ENCODE measurements at regions not wholly inside any gene's neighbourhood (a gene's known extent, or its start where the extent isn't known, plus 50 kb on each side); places are given as distances from the start of the nearest gene placed in this dataset.

- H3K27ac ChIP-seq: no peak overlapping the region
- no peak overlapping the region for H3K4me3 ChIP-seq
- no peaks in the 10 kb centered on the region for H3K27me3 ChIP-seq
- TF ChIP-seq, protein P1, sequence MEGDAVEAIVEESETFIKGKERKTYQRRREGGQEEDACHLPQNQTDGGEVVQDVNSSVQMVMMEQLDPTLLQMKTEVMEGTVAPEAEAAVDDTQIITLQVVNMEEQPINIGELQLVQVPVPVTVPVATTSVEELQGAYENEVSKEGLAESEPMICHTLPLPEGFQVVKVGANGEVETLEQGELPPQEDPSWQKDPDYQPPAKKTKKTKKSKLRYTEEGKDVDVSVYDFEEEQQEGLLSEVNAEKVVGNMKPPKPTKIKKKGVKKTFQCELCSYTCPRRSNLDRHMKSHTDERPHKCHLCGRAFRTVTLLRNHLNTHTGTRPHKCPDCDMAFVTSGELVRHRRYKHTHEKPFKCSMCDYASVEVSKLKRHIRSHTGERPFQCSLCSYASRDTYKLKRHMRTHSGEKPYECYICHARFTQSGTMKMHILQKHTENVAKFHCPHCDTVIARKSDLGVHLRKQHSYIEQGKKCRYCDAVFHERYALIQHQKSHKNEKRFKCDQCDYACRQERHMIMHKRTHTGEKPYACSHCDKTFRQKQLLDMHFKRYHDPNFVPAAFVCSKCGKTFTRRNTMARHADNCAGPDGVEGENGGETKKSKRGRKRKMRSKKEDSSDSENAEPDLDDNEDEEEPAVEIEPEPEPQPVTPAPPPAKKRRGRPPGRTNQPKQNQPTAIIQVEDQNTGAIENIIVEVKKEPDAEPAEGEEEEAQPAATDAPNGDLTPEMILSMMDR (IDR thresholded peaks at IDR 0.05): no peak
- no peak for DNase-seq (ENCODE audit: low spot score in 2 of 2)
- intact Hi-C loops (cut with DNase I): no loop called here
- no peaks in the 10 kb centered on the region for H3K36me3 ChIP-seq
- no peaks in the 10 kb centered on the region for H3K9me3 ChIP-seq
- H3K4me1 ChIP-seq: no peaks in the 10 kb centered on the region
Observed at GRCh38 chr2:19763731-19764130, 138.1 kb downstream of the TTC32 start.

DNA sequence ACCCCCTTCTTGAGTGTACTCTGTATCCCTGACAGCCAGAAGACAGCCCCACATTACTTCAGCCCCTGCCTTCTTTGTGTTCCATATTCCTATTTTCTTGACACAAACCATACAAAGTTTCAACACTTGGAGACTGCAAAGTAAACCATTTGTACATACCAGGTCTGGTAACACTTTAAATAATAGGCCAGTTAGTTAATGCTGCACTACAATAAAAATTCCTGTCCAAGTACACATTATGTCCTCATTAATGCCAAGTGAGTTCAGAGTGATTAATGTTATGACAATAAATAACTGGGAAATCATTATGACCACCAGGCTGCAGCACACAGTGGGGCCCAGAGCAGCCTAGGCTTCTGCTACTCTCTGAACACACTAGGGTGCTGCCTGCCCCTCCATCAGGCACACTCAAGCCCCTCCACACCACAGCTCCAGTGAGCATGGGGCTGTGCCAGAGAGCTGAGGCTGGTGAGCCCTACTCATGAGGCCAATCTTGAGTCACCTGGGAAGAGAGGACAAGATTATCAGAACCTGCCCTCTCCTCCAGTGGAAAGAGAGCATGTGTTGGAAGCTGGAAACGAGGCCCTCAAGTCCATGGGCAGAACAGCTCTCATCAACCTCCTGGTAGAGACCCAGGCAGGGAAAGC lies 138.7 kb downstream of the TTC32 start:
- DNase-seq (ENCODE audit: low spot score in 2 of 2): no peak
- no peaks in the 10 kb centered on the region for H3K27me3 ChIP-seq
- H3K4me3 ChIP-seq: no peak overlapping the region
- no peak overlapping the region for H3K27ac ChIP-seq
- H3K36me3 ChIP-seq: no peaks in the 10 kb centered on the region
- H3K9me3 ChIP-seq: no peaks in the 10 kb centered on the region
- TF ChIP-seq, protein P1 (IDR thresholded peaks at IDR 0.05): no peak
- intact Hi-C loops (cut with DNase I): no loop called here
- H3K4me1 ChIP-seq: no peaks in the 10 kb centered on the region

- H3K27me3 ChIP-seq: no peaks in the 10 kb centered on the region
- intact Hi-C loops (cut with DNase I): no loop called here
- peak in 1 of 2 donors; percentile 5 for DNase-seq (ENCODE audit: low spot score in 2 of 2)
- H3K27ac ChIP-seq: no peak overlapping the region
- TF ChIP-seq, protein P1 (IDR thresholded peaks at IDR 0.05): no peak
- no peak overlapping the region for H3K4me3 ChIP-seq
- H3K36me3 ChIP-seq: no peaks in the 10 kb centered on the region
- H3K4me1 ChIP-seq: no peaks in the 10 kb centered on the region
- H3K9me3 ChIP-seq: no peaks in the 10 kb centered on the region
Observed at GRCh38 chr2:19762142-19762541, 139.6 kb downstream of the TTC32 start.

DNA sequence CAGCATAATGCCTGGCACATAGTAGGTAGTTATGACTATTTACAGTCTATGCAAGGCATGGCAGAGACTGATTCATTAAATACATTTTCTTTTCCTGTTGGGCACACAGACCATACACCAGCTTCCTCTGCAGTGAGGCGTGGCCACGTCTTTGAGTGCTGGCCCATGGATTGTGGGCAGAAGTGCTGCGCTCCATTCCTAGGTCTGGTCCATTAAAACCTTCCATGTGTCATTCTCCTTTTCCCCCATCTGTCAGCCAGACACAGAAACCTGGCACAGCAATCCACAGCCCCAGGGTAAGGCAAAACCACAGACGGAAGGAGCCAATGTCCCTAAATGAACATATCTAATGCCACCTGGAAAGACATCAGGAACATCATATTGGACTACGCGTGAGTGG lies 141.9 kb downstream of the TTC32 start:
- DNase-seq (ENCODE audit: low spot score in 2 of 2): peak in 1 of 2 donors; percentile 41
- intact Hi-C loops (cut with DNase I): loop anchor here (5.0 kb wide), 1 partner anchor 52 kb away; no protein-coding TSS in a partner anchor
- no peaks in the 10 kb centered on the region for H3K9me3 ChIP-seq
- H3K4me3 ChIP-seq: no peak overlapping the region
- TF ChIP-seq, protein P1 (IDR thresholded peaks at IDR 0.05): no peak
- H3K4me1 ChIP-seq: no peaks in the 10 kb centered on the region
- no peak overlapping the region for H3K27ac ChIP-seq
- H3K36me3 ChIP-seq: no peaks in the 10 kb centered on the region
- no peaks in the 10 kb centered on the region for H3K27me3 ChIP-seq

DNA sequence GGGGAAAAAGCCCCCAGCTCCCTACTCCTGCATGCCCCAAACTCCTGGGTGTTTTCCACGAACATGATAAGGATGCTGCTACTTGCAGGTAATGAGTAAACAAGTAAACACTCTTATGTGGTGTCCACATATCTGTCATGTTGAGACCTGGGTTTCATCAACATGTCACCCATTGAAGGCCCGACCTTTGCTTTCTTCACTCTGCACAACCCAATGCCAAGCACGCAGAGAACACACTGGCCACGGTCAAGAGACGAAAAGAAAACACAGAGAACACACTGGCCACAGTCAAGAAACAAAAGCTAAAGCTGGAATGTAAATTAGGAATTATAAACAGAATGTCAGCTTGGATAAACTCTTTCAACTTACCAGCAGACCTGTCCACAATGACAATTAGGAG lies 143.1 kb downstream of the TTC32 start:
- H3K27me3 ChIP-seq: no peaks in the 10 kb centered on the region
- intact Hi-C loops (cut with DNase I): loop anchor here (5.0 kb wide), 1 partner anchor 54 kb away; no protein-coding TSS in a partner anchor

More for the DNA sequence above, 143.1 kb downstream of the TTC32 start:
- Histone ChIP-seq H3K4me3 (no peak overlapping the region), H3K9me3 (no peaks in the 10 kb centered on the region), H3K36me3 (no peaks in the 10 kb centered on the region), H3K27ac (no peak overlapping the region), H3K4me1 (no peaks in the 10 kb centered on the region)
- TF ChIP-seq, protein P1 (IDR thresholded peaks at IDR 0.05): no peak
- peak in 1 of 2 donors; percentile 1 for DNase-seq (ENCODE audit: low spot score in 2 of 2)

All from ascending aorta (tissue), 2 donors.